ENCODE measurements at regions not wholly inside any gene's neighbourhood (a gene's known extent, or its start where the extent isn't known, plus 50 kb on each side); places are given as distances from the start of the nearest gene placed in this dataset.

GRCh38 chr1:238450976-238451375 lies 560.3 kb upstream of the ZP4 start:
- TF ChIP-seq CTCF (IDR thresholded peaks at IDR 0.05; ENCODE audit: insufficient read depth, low read depth, low read length) (no peak), EZH2 (IDR thresholded peaks at IDR 0.05; ENCODE audit: insufficient read depth, low read length) (no peak)

All from astrocyte (in vitro differentiated cells and primary cell).